GM12873 (cell line): ENCODE measurements at regions not wholly inside any gene's neighbourhood (a gene's known extent, or its start where the extent isn't known, plus 50 kb on each side); places are given as distances from the start of the nearest gene placed in this dataset.

Source experiments
- CTCF ChIP-seq: IDR thresholded peaks from 2 replicates; pipeline ENCODE4 v1.5.1; 2012; ENCODE audit warnings: low read depth, mild to moderate bottlenecking, moderate library complexity, low read length, control low read depth; ENCODE audit not compliant: insufficient read depth; ENCODE audit errors: missing control alignments

DNA sequence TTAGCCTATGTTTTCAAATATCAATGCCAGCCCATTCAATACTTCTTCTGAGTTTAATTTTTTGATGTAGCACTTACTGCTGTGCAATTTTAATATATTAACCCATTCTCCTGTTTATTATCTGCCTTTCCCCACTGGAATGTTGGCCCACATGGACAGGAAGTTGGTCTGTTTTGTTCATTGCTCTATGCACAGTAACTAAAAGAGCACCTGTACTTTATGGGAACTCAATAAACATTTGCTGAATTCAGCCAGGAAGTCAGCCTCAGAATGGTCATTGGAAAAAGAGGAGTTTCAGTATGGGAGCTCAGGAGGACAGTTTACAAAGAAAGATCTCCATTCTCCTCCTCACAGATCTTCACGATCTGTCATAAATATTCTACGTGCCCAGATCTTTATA lies 510.5 kb upstream of the AGA start:
- no peak for TF ChIP-seq CTCF

DNA sequence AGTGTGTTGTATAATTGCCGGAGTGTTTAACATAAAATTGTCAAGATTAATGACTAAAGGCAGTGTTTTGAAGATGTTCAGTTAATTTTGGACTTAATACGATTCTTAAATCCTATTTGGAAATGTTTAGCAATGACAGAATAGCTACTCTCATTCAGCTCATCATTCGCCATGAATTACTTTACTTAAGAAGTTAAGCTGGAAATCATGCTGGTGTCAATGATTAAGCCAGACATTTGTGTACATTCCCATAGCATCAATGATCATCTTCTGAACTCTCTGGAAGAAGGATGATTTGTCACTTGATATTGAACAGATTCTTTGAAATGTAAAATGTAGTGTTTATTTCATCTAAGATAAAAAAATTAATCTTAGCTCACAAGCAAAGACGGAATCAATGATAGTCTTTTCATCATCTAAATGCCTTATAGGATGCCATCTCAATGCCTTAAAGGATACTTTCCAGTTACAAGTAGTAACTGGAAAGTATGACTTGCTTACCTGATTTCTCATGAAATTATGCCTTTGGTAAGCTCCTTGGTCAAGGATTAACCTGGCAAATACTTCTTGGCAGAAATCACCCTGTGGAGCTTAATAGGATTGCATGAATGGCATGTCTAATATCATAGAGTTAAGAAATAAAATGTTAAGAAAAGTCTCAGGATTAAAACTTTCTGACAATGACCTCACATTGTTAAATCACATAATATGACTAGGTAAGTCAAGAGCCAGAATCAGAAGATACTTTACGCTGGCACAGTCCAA lies 515.5 kb upstream of the AGA start:
- TF ChIP-seq CTCF, result no peak

GRCh38 chr4:177960566-177960965 lies 518.3 kb upstream of the AGA start:
- no peak for TF ChIP-seq CTCF

DNA sequence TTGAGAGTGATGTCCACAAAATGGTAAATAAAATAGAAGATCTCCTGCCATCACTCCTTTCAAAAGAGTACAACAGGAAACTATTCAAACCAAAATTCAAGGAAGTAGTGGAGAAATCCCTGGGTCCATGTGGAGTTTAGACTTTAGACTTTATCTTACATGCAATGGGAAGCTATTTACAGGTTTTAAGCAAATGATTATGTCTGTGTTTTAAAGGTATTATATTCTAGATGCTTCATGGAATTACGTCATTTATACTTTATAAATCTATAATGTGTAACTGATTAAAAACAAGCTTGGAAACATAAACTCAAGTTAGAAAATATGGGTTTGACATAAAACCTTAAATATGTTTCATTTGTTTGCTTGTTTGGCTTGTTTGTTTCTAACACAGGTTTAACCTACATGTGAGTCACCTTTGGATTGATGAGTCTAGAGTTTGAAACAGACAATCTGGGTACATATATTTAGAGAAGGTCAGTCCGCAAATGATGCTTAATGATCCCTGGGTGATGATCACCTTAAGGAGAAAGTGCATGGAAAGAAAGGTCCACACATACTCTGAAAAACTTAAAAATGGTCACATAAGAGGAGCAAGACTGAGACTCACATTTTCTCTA lies 519.6 kb upstream of the AGA start:
- no peak for TF ChIP-seq CTCF

DNA sequence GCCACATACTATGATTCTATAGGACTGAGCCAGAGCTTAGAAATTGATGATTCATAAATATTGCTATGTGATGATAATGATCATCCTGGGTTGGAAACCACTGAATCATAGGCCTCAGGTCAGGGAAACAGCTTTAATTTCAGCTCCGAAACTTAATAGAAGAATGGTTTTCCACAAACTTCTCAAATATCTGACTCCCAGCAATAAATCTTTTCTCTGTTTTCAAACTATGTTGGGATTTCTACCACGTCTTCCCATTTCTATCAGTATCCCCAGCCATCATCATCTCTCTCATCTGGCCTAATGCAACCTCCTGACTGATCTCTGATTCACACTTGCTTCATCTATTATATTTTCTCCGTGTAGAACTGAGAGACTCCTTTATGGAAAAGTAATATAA lies 521.8 kb upstream of the AGA start:
- TF ChIP-seq CTCF, result no peak

GRCh38 chr4:177964693-177965168 lies 522.5 kb upstream of the AGA start:
- TF ChIP-seq CTCF, result no peak

GRCh38 chr4:177967328-177967727 lies 525.1 kb upstream of the AGA start:
- no peak for TF ChIP-seq CTCF
